Neuronal stem cell (in vitro differentiated cells): ENCODE measurements at regions not wholly inside any gene's neighbourhood (a gene's known extent, or its start where the extent isn't known, plus 50 kb on each side); places are given as distances from the start of the nearest gene placed in this dataset.
A peak's percentile ranks its signal among the peaks of the same experiment; 100 is the strongest.

Experiments
- DNase-seq: peaks from one replicate; pipeline ENCODE4 v3.0.0-alpha.2; 2013; ENCODE audit warnings: low spot score
- H2AFZ ChIP-seq: one replicate; pipeline ENCODE4 v1.6.1; 2013; ENCODE audit warnings: mild to moderate bottlenecking, low read length, inconsistent platforms
- H2AK5ac ChIP-seq: 2 replicates; pipeline ENCODE4 v1.6.1; 2013; ENCODE audit warnings: low read depth, mild to moderate bottlenecking, inconsistent platforms, low read length, moderate library complexity, mixed read lengths
- H2BK120ac ChIP-seq: 2 replicates; pipeline ENCODE4 v1.6.1; 2013; ENCODE audit warnings: low read depth, mild to moderate bottlenecking, inconsistent platforms, low read length, moderate library complexity, mixed read lengths
- H2BK12ac ChIP-seq: one replicate; pipeline ENCODE4 v1.6.1; 2013; ENCODE audit warnings: low read length, inconsistent platforms
- H2BK15ac ChIP-seq: 2 replicates; pipeline ENCODE4 v1.6.1; 2013; ENCODE audit warnings: mild to moderate bottlenecking, low read length, inconsistent platforms, mixed read lengths
- H2BK5ac ChIP-seq: one replicate; pipeline ENCODE4 v1.6.1; 2013; ENCODE audit warnings: inconsistent platforms, mild to moderate bottlenecking, low read length, moderate library complexity
- H3K14ac ChIP-seq: one replicate; pipeline ENCODE4 v1.6.1; 2013; ENCODE audit warnings: low read length, inconsistent platforms
- H3K18ac ChIP-seq: 2 replicates; pipeline ENCODE4 v1.6.1; 2013; ENCODE audit warnings: low read length, inconsistent platforms
- H3K23ac ChIP-seq: 2 replicates; pipeline ENCODE4 v1.6.1; 2013; ENCODE audit warnings: low read depth, mild to moderate bottlenecking, mixed read lengths, low read length, inconsistent platforms; ENCODE audit not compliant: poor library complexity
- H3K27ac ChIP-seq: replicated peaks from 3 replicates; pipeline ENCODE4 v1.5.1; 2013; ENCODE audit warnings: low read length, inconsistent platforms
- H3K27me3 ChIP-seq, 3 experiments: 2 replicates each; pipeline ENCODE4 v1.6.1; 2013; ENCODE audit warnings: low read length in 3 of 3, mild to moderate bottlenecking in 2 of 3, inconsistent platforms in 1 of 3, low read depth in 1 of 3, mixed read lengths in 1 of 3, moderate library complexity in 1 of 3; ENCODE audit not compliant: control insufficient read depth in 3 of 3, insufficient read depth in 3 of 3
- H3K36me3 ChIP-seq, 2 donors: replicated peaks in 1 of 2; 2 replicates each; pipeline ENCODE4 v1.6.1; 2013; ENCODE audit warnings: low read length in 2 of 2; ENCODE audit not compliant: control insufficient read depth in 2 of 2, insufficient read depth in 2 of 2
- H3K4ac ChIP-seq: 2 replicates; pipeline ENCODE4 v1.6.1; 2013; ENCODE audit warnings: inconsistent platforms, mild to moderate bottlenecking, low read length, moderate library complexity
- H3K4me1 ChIP-seq, 2 donors: 1 replicate in 1 of 2; 2 replicates in 1 of 2; pipeline ENCODE4 v1.6.1; 2013; ENCODE audit warnings: low read length in 2 of 2, low read depth in 1 of 2; ENCODE audit not compliant: control insufficient read depth in 2 of 2, insufficient read depth in 1 of 2
- H3K4me2 ChIP-seq: one replicate; pipeline ENCODE4 v1.6.1; 2013; ENCODE audit warnings: mild to moderate bottlenecking, low read length, inconsistent platforms; ENCODE audit not compliant: insufficient read depth, poor library complexity, severe bottlenecking
- H3K4me3 ChIP-seq, 2 donors: 2 replicates each; pipeline ENCODE4 v1.5.1; 2013; ENCODE audit warnings: low read length in 2 of 2, mild to moderate bottlenecking in 2 of 2, inconsistent platforms in 1 of 2, moderate library complexity in 1 of 2
- H3K79me1 ChIP-seq: one replicate; pipeline ENCODE4 v1.6.1; 2013; ENCODE audit warnings: low read depth, mild to moderate bottlenecking, inconsistent platforms, low read length, moderate library complexity
- H3K9ac ChIP-seq: one replicate; pipeline ENCODE4 v1.6.1; 2013; ENCODE audit warnings: mild to moderate bottlenecking, low read depth, low read length, inconsistent platforms; ENCODE audit not compliant: poor library complexity
- H3K9me3 ChIP-seq, 2 donors: replicated peaks in 1 of 2; 2 replicates each; pipeline versions ENCODE3 to v1.6.1; 2013; ENCODE audit warnings: low read length in 2 of 2, mild to moderate bottlenecking in 2 of 2, inconsistent platforms in 1 of 2, low read depth in 1 of 2, mixed read lengths in 1 of 2, moderate library complexity in 1 of 2; ENCODE audit not compliant: control insufficient read depth in 2 of 2, insufficient read depth in 1 of 2
- H4K8ac ChIP-seq: one replicate; pipeline ENCODE4 v1.6.1; 2013; ENCODE audit warnings: low read depth, mild to moderate bottlenecking, inconsistent platforms, low read length, moderate library complexity
- H4K91ac ChIP-seq: one replicate; pipeline ENCODE4 v1.6.1; 2013; ENCODE audit warnings: low read length, low read depth, mild to moderate bottlenecking, inconsistent platforms; ENCODE audit not compliant: poor library complexity
- WGBS, 2 donors: extraction: QIAGEN DNeasy Blood & Tissue Kit; methylation state at CpG; one replicate each; pipeline ENCODE4 v1.1.7; 2013; ENCODE audit warnings: missing lambda C conversion rate in 2 of 2, mixed read lengths in 1 of 2; ENCODE audit not compliant: insufficient read length in 2 of 2, insufficient replicate concordance in 1 of 2; ENCODE audit errors: extremely low coverage in 2 of 2; 5-methylcytosine and 5-hydroxymethylcytosine counted together

GRCh38 chr18:68301441-68301840 is 413.5 kb downstream of the TMX3 start:
- H3K27ac ChIP-seq, result no peak overlapping the region
- H3K23ac ChIP-seq, result no peak overlapping the region
- no peaks in the 10 kb centered on the region for H3K27me3 ChIP-seq
- no peak overlapping the region for H2BK12ac ChIP-seq
- H2BK5ac ChIP-seq, result no peak overlapping the region
- no peaks in the 10 kb centered on the region for H3K4me1 ChIP-seq
- H3K14ac ChIP-seq, result no peak overlapping the region
- no peak overlapping the region for H3K18ac ChIP-seq
- no peak for DNase-seq
- no peak overlapping the region for H3K9ac ChIP-seq
- H2AK5ac ChIP-seq, result no peak overlapping the region
- no peak overlapping the region for H4K91ac ChIP-seq
- H4K8ac ChIP-seq, result no peak overlapping the region
- no peak overlapping the region for H3K4me2 ChIP-seq
- H3K9me3 ChIP-seq, result no peaks in the 10 kb centered on the region
- H2BK120ac ChIP-seq, result no peak overlapping the region
- no peak overlapping the region for H3K4me3 ChIP-seq
- no CpG with 5 or more reads among the region's 3 CpGs for WGBS, 2 donors
- no peak overlapping the region for H2BK15ac ChIP-seq
- no peak overlapping the region for H3K4ac ChIP-seq
- H3K36me3 ChIP-seq, result no peaks in the 10 kb centered on the region
- no peaks in the 10 kb centered on the region for H3K79me1 ChIP-seq
- no peak overlapping the region for H2AFZ ChIP-seq

- no peak overlapping the region for H3K18ac ChIP-seq
- no peak overlapping the region for H3K4me3 ChIP-seq
- H3K4me1 ChIP-seq, result no peaks in the 10 kb centered on the region
- no peak overlapping the region for H3K23ac ChIP-seq
- no peak overlapping the region for H2AK5ac ChIP-seq
- no peak overlapping the region for H2AFZ ChIP-seq
- DNase-seq, result no peak
- H3K9ac ChIP-seq, result no peak overlapping the region
- H3K79me1 ChIP-seq, result no peaks in the 10 kb centered on the region
- WGBS, 2 donors, result no CpG with 5 or more reads among the region's 3 CpGs
- no peaks in the 10 kb centered on the region for H3K9me3 ChIP-seq
- no peak overlapping the region for H2BK5ac ChIP-seq
- H4K8ac ChIP-seq, result no peak overlapping the region
- no peaks in the 10 kb centered on the region for H3K36me3 ChIP-seq
- H4K91ac ChIP-seq, result no peak overlapping the region
- no peak overlapping the region for H3K14ac ChIP-seq
- H2BK15ac ChIP-seq, result no peak overlapping the region
- no peaks in the 10 kb centered on the region for H3K27me3 ChIP-seq
- H3K27ac ChIP-seq, result no peak overlapping the region
- H2BK12ac ChIP-seq, result no peak overlapping the region
- no peak overlapping the region for H3K4me2 ChIP-seq
- H3K4ac ChIP-seq, result no peak overlapping the region
- no peak overlapping the region for H2BK120ac ChIP-seq
These were observed 415.0 kb downstream of the TMX3 start for GRCh38 chr18:68299906-68300305.

GRCh38 chr18:68298330-68298729 is 416.6 kb downstream of the TMX3 start:
- peaks cover 0 to 2% of the 10 kb centered on the region in 2 donors for H3K9me3 ChIP-seq
- H2BK120ac ChIP-seq, result no peak overlapping the region
- H3K14ac ChIP-seq, result no peak overlapping the region
- no peak overlapping the region for H3K18ac ChIP-seq
- H2BK15ac ChIP-seq, result no peak overlapping the region
- DNase-seq, result no peak
- no peak overlapping the region for H2BK5ac ChIP-seq
- no peak overlapping the region for H4K8ac ChIP-seq
- no peak overlapping the region for H2BK12ac ChIP-seq
- no peak overlapping the region for H3K9ac ChIP-seq
- H3K27me3 ChIP-seq, result no peaks in the 10 kb centered on the region
- no peak overlapping the region for H2AK5ac ChIP-seq
- H4K91ac ChIP-seq, result no peak overlapping the region
- peak overlapping the region; percentile 41 for H2AFZ ChIP-seq
- no peak overlapping the region for H3K4me3 ChIP-seq
- H3K27ac ChIP-seq, result no peak overlapping the region
- H3K4me1 ChIP-seq, result no peaks in the 10 kb centered on the region
- H3K4ac ChIP-seq, result no peak overlapping the region
- no peak overlapping the region for H3K4me2 ChIP-seq
- H3K36me3 ChIP-seq, result no peaks in the 10 kb centered on the region
- H3K23ac ChIP-seq, result no peak overlapping the region
- H3K79me1 ChIP-seq, result no peaks in the 10 kb centered on the region
- WGBS, 2 donors, result no CpG with 5 or more reads among the region's 4 CpGs

GRCh38 chr18:68288408-68288807 is 426.5 kb downstream of the TMX3 start:
- Histone ChIP-seq H3K23ac (no peak overlapping the region), H3K27ac (no peak overlapping the region), H3K14ac (no peak overlapping the region), H3K4me2 (no peak overlapping the region), H2BK12ac (no peak overlapping the region), H3K79me1 (no peaks in the 10 kb centered on the region), H3K18ac (no peak overlapping the region), H3K27me3 (no peaks in the 10 kb centered on the region), H4K91ac (no peak overlapping the region), H4K8ac (no peak overlapping the region), H2BK120ac (no peak overlapping the region), H2AK5ac (no peak overlapping the region), H3K4ac (no peak overlapping the region), H3K4me1 (no peaks in the 10 kb centered on the region), H2BK5ac (no peak overlapping the region), H2AFZ (peak overlapping the region; percentile 39), H3K36me3 (no peaks in the 10 kb centered on the region), H3K4me3 (no peak overlapping the region), H3K9me3 (peaks cover 0 to 4% of the 10 kb centered on the region in 2 donors), H2BK15ac (no peak overlapping the region), H3K9ac (no peak overlapping the region)
- WGBS, 2 donors, result no CpG with 5 or more reads among the region's 4 CpGs
- no peak for DNase-seq
